Natural killer cell (primary cell): ENCODE measurements at regions not wholly inside any gene's neighbourhood (a gene's known extent, or its start where the extent isn't known, plus 50 kb on each side); places are given as distances from the start of the nearest gene placed in this dataset.

Experiments used
- ATAC-seq, 3 donors: fragments of 150-1000 bp in 2 of 3; fragments of 200-7000 bp in 1 of 3; cut with Tn5 transposase; 1 replicate in 1 of 3; 2 replicates in 2 of 3; pipeline ENCODE4 v1.10.0; 2021; ENCODE audit warnings: mild to moderate bottlenecking in 2 of 3, moderate library complexity in 2 of 3
- DNase-seq, 2 donors: peaks; one replicate each; pipeline versions ENCODE4 v3.0.0 to v3.0.0-alpha.2; 2013 to 2021; ENCODE audit warnings: mixed read lengths in 1 of 2
- H3K27ac ChIP-seq: one replicate; pipeline ENCODE4 v1.5.1; 2013; ENCODE audit warnings: mild to moderate bottlenecking, low read length
- H3K27me3 ChIP-seq: one replicate; pipeline ENCODE4 v1.6.1; 2013; ENCODE audit warnings: low read length; ENCODE audit not compliant: control insufficient read depth, insufficient read depth
- H3K36me3 ChIP-seq: one replicate; pipeline ENCODE4 v1.6.1; 2013; ENCODE audit warnings: low read length; ENCODE audit not compliant: control insufficient read depth, insufficient read depth
- H3K4me1 ChIP-seq: one replicate; pipeline ENCODE4 v1.6.1; 2013; ENCODE audit warnings: low read length; ENCODE audit not compliant: control insufficient read depth, insufficient read depth
- H3K4me3 ChIP-seq: one replicate; pipeline ENCODE4 v1.5.1; 2013; ENCODE audit warnings: low read length
- H3K9me3 ChIP-seq: one replicate; pipeline ENCODE4 v1.6.1; 2013; ENCODE audit warnings: low read length; ENCODE audit not compliant: control insufficient read depth, insufficient read depth
- H3K27ac Mint-ChIP-seq, 2 donors: one replicate each; pipeline ENCODE4 v1.8.0; 2022; ENCODE audit warnings: mild to moderate bottlenecking in 2 of 2, mixed read lengths in 2 of 2, moderate library complexity in 1 of 2
- H3K27me3 Mint-ChIP-seq, 2 donors: one replicate each; pipeline ENCODE4 v1.8.0; 2022; ENCODE audit warnings: low read depth in 2 of 2, mixed read lengths in 2 of 2
- H3K36me3 Mint-ChIP-seq: one replicate; pipeline ENCODE4 v1.8.0; 2022; ENCODE audit warnings: mixed read lengths
- H3K4me1 Mint-ChIP-seq, 2 donors: one replicate each; pipeline ENCODE4 v1.8.0; 2022; ENCODE audit warnings: mixed read lengths in 2 of 2
- H3K4me3 Mint-ChIP-seq: one replicate; pipeline ENCODE4 v1.8.0; 2022; ENCODE audit warnings: mild to moderate bottlenecking, moderate library complexity, mixed read lengths
- H3K9me3 Mint-ChIP-seq, 2 donors: one replicate each; pipeline ENCODE4 v1.8.0; 2022; ENCODE audit warnings: mixed read lengths in 2 of 2
- WGBS: methylation state at CpG from one replicate; pipeline ENCODE4 v1.1.7; 2013; ENCODE audit warnings: missing lambda C conversion rate; ENCODE audit not compliant: insufficient coverage; 5-methylcytosine and 5-hydroxymethylcytosine counted together
- intact Hi-C: fragments of 100-400 bp; cut with micrococcal nuclease; formaldehyde crosslinking; loops from one replicate; pipeline ENCODE4 v1.14.2; 2022
- TF ChIP-seq, protein P1 (sequence below): fragments of 200-600 bp; IDR thresholded peaks from one replicate; pipeline ENCODE4 v1.8.0; 2022; ENCODE audit warnings: antibody characterized with exemption

DNA sequence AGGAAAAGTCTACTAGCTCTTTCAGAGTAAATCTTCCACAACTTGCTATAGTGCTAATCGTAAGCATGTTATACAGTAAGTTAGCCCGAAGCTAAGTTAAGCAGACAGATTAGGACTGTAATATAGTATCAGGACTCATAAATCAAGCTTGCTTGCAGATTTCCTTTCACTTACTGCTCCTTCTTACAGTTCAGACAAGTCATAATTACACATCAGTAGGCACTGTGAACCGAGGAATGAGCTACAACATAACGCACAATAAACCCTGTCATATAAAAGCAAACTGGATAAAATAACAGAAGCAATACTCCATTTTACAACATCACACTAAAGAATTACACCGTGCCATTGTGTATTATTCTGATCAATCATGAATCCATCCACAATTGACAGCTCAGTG lies 832.6 kb upstream of the ZEB2 start:
- intact Hi-C loops = no loop called here
- ATAC-seq = no peak
- Histone ChIP-seq H3K36me3 (no peaks in the 10 kb centered on the region), H3K9me3 (no peaks in the 10 kb centered on the region), H3K27ac (no peak overlapping the region), H3K4me1 (no peaks in the 10 kb centered on the region), H3K4me3 (no peak overlapping the region), H3K27me3 (no peaks in the 10 kb centered on the region)
- no peaks in the 10 kb centered on the region for H3K4me1 Mint-ChIP-seq
- no peak overlapping the region for H3K27ac Mint-ChIP-seq
- peaks cover 0 to 3% of the 10 kb centered on the region in 2 donors for H3K9me3 Mint-ChIP-seq
- H3K27me3 Mint-ChIP-seq = peaks cover 3 to 23% of the 10 kb centered on the region in 2 donors
- DNase-seq = no peak
- H3K4me3 Mint-ChIP-seq = no peak overlapping the region
- no peaks in the 10 kb centered on the region for H3K36me3 Mint-ChIP-seq
- TF ChIP-seq, protein P1, sequence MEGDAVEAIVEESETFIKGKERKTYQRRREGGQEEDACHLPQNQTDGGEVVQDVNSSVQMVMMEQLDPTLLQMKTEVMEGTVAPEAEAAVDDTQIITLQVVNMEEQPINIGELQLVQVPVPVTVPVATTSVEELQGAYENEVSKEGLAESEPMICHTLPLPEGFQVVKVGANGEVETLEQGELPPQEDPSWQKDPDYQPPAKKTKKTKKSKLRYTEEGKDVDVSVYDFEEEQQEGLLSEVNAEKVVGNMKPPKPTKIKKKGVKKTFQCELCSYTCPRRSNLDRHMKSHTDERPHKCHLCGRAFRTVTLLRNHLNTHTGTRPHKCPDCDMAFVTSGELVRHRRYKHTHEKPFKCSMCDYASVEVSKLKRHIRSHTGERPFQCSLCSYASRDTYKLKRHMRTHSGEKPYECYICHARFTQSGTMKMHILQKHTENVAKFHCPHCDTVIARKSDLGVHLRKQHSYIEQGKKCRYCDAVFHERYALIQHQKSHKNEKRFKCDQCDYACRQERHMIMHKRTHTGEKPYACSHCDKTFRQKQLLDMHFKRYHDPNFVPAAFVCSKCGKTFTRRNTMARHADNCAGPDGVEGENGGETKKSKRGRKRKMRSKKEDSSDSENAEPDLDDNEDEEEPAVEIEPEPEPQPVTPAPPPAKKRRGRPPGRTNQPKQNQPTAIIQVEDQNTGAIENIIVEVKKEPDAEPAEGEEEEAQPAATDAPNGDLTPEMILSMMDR = no peak
- WGBS = 89% methylated on average over 4 of the region's 5 CpGs

DNA sequence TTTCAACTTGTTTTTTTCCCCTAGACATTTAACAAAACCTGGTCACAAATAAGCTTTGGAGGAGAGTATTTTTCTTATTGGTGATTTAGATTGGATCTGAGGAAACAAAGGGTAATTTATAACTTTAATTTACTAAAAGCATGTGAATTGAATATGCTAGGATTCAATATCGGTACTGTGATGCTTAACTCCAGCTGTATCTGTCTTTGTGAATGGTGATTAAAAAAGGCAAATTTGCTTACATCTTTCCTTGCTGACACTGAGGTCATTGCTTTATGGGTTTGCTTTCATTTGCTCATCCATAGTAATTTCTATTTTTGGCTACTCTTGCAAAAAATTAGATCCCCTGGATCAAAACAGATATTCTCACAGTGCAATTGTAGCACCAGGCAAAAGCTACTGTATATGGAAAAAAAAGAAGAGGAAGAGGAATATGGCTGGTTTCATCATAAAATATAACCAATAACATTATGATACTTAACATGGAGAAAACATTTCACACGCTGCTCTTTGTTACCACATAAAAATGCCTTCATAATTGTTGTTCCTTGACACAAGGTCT lies 832.0 kb upstream of the ZEB2 start:
- H3K4me1 Mint-ChIP-seq = no peaks in the 10 kb centered on the region
- H3K9me3 Mint-ChIP-seq = peaks cover 0 to 3% of the 10 kb centered on the region in 2 donors
- Histone ChIP-seq H3K27ac (no peak overlapping the region), H3K9me3 (no peaks in the 10 kb centered on the region), H3K36me3 (no peaks in the 10 kb centered on the region), H3K4me3 (no peak overlapping the region), H3K4me1 (no peaks in the 10 kb centered on the region), H3K27me3 (no peaks in the 10 kb centered on the region)
- ATAC-seq (no peak), DNase-seq (no peak)
- intact Hi-C loops = no loop called here
- no peak overlapping the region for H3K4me3 Mint-ChIP-seq
- H3K27me3 Mint-ChIP-seq = peaks cover 3 to 23% of the 10 kb centered on the region in 2 donors
- TF ChIP-seq, protein P1 = no peak
- H3K27ac Mint-ChIP-seq = no peak overlapping the region
- no peaks in the 10 kb centered on the region for H3K36me3 Mint-ChIP-seq
- 100% methylated on average over 1 of the region's 2 CpGs for WGBS

DNA sequence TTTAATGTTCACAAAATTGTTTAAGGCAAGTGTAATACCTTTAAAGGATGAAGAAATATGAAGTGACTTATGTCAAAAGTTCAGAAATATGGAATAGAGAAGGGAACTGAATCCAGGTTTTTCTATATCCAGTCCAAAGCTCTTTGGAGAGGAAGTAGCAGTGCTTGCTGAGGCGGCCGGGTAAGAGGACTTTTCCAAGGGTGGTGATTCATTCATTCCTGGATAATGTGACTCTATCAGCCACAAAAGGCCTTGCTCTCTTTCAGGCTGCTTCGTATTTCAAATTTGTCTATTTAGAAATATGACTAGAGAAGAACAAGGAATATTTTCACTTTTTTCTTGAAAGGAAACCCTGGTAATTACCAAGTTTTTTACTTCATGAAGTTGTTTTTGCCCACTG lies 830.1 kb upstream of the ZEB2 start:
- 95% methylated on average over 3 of the region's 3 CpGs for WGBS
- H3K27me3 Mint-ChIP-seq = peaks cover 3 to 23% of the 10 kb centered on the region in 2 donors
- H3K4me3 Mint-ChIP-seq = no peak overlapping the region
- H3K27ac ChIP-seq = no peak overlapping the region
- no peaks in the 10 kb centered on the region for H3K27me3 ChIP-seq
- no peak for DNase-seq
- no peak overlapping the region for H3K27ac Mint-ChIP-seq
- H3K4me1 Mint-ChIP-seq = no peaks in the 10 kb centered on the region
- H3K9me3 ChIP-seq = no peaks in the 10 kb centered on the region
- no peak overlapping the region for H3K4me3 ChIP-seq
- no peaks in the 10 kb centered on the region for H3K36me3 ChIP-seq
- no peaks in the 10 kb centered on the region for H3K4me1 ChIP-seq
- ATAC-seq = no peak
- intact Hi-C loops = no loop called here
- no peaks in the 10 kb centered on the region for H3K36me3 Mint-ChIP-seq
- H3K9me3 Mint-ChIP-seq = peaks cover 0 to 3% of the 10 kb centered on the region in 2 donors
- TF ChIP-seq, protein P1 = no peak

DNA sequence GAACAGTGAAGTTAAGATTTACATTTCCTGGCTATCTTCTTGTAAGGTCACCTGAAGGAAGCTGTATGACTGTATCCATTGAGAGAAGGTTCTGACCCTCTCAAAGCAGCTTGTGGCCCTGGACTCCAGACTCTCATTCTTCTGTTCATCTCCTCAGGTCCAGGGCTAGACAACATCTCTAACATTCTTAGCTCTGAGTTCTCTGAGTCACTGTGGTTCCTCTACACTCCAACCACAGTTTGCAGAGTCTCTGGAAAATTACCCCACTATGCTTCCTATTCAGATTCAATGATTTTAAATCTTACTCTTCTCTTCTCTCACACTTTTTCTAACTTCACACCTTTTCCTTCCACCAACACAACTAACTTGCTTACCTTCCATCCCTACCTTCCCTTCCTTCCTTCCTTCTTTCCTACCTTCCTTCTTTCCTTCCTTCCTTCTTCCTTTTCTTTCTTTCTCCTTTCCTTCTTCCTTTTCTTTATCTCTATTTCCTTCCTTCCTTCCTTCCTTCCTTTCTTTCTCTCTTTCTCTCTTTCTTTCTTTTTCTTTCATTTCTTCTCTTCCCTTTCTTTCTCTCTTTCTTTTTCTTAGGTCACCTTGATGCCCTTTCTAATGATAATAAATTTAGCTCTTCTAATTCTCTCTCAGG lies 824.3 kb upstream of the ZEB2 start:
- Mint-ChIP-seq H3K27me3 (peaks cover 0 to 9% of the 10 kb centered on the region in 2 donors), H3K4me1 (no peaks in the 10 kb centered on the region), H3K4me3 (no peak overlapping the region), H3K27ac (no peak overlapping the region), H3K36me3 (no peaks in the 10 kb centered on the region), H3K9me3 (peaks cover 0 to 3% of the 10 kb centered on the region in 2 donors)
- DNase-seq (no peak), ATAC-seq (no peak)
- no peak overlapping the region for H3K27ac ChIP-seq
- H3K4me3 ChIP-seq = no peak overlapping the region
- H3K4me1 ChIP-seq = no peaks in the 10 kb centered on the region
- no peaks in the 10 kb centered on the region for H3K9me3 ChIP-seq
- intact Hi-C loops = no loop called here
- H3K36me3 ChIP-seq = no peaks in the 10 kb centered on the region
- TF ChIP-seq, protein P1 = no peak
- H3K27me3 ChIP-seq = no peaks in the 10 kb centered on the region
